OCI-LY7 (cell line): ENCODE measurements at regions not wholly inside any gene's neighbourhood (a gene's known extent, or its start where the extent isn't known, plus 50 kb on each side); places are given as distances from the start of the nearest gene placed in this dataset.

Source experiments
- BruUV-seq: library from RNA; stranded (reverse); fragments of 400-500 nt; replicated peaks from 2 replicates; lab custom pipeline; 2021; lab: Mats Ljungman, UMichigan
- CTCF ChIA-PET: fragments of 300-600 bp; sonication (Branson Sonifier 250); formaldehyde crosslinking; loops from one replicate; lab custom pipeline; 2022; ENCODE audit warnings: antibody characterized with exemption; ENCODE audit not compliant: unreplicated experiment; lab: Charles Lee
- POLR2A ChIA-PET: fragments of 300-600 bp; sonication (Branson Sonifier 250); formaldehyde crosslinking; loops from one replicate; lab custom pipeline; 2022; ENCODE audit warnings: antibody characterized with exemption; lab: Charles Lee
- DNase-seq: peaks from one replicate; pipeline ENCODE4 v3.0.0-alpha.2; 2015; ENCODE audit warnings: low spot score
- H2AFZ ChIP-seq: fragments of 200-600 bp; sonication (generic), shearing (Covaris generic); 2 replicates; pipeline ENCODE4 v1.6.1; 2014; ENCODE audit warnings: mild to moderate bottlenecking, antibody characterized with exemption, low read length, moderate library complexity
- H3K27ac ChIP-seq: fragments of 200-600 bp; sonication (generic); 2 replicates; pipeline ENCODE4 v1.5.1; 2014; ENCODE audit warnings: mixed run types, low read depth, mild to moderate bottlenecking, moderate library complexity, low read length, inconsistent platforms; ENCODE audit not compliant: poor library complexity, severe bottlenecking
- H3K36me3 ChIP-seq: fragments of 200-600 bp; sonication (generic); 2 replicates; pipeline ENCODE4 v1.6.1; 2014; ENCODE audit warnings: mild to moderate bottlenecking, antibody characterized with exemption, low read length, moderate library complexity, mixed read lengths; ENCODE audit not compliant: insufficient read depth
- H3K4me1 ChIP-seq: fragments of 200-600 bp; sonication (generic); 2 replicates; pipeline ENCODE4 v1.5.1; 2014; ENCODE audit warnings: mild to moderate bottlenecking, low read length; ENCODE audit not compliant: insufficient read depth, poor library complexity, severe bottlenecking
- H3K4me2 ChIP-seq: fragments of 200-600 bp; sonication (generic); 2 replicates; pipeline ENCODE4 v1.6.1; 2014; ENCODE audit warnings: mild to moderate bottlenecking, low read length
- H3K4me3 ChIP-seq: fragments of 200-600 bp; sonication (generic); 2 replicates; pipeline ENCODE4 v1.5.1; 2014; ENCODE audit warnings: mild to moderate bottlenecking, low read depth, low read length; ENCODE audit not compliant: poor library complexity, severe bottlenecking
- H3K79me2 ChIP-seq: fragments of 200-600 bp; sonication (generic); 2 replicates; pipeline ENCODE4 v1.6.1; 2016; ENCODE audit warnings: low read depth, mild to moderate bottlenecking, low read length, moderate library complexity, mixed read lengths; ENCODE audit not compliant: insufficient read depth
- H3K9me2 ChIP-seq: fragments of 200-600 bp; sonication (generic); 2 replicates; pipeline ENCODE4 v1.6.1; 2016; ENCODE audit warnings: mild to moderate bottlenecking, low read length, mixed read lengths; ENCODE audit not compliant: insufficient read depth
- H3K9me3 ChIP-seq: fragments of 200-600 bp; sonication (generic); 2 replicates; pipeline ENCODE4 v1.6.1; 2014; ENCODE audit warnings: mild to moderate bottlenecking, mixed run types, low read length, mixed read lengths
- H4K20me1 ChIP-seq: fragments of 200-600 bp; sonication (generic); 2 replicates; pipeline ENCODE4 v1.6.1; 2014; ENCODE audit warnings: mild to moderate bottlenecking, antibody characterized with exemption, low read length, moderate library complexity, mixed read lengths; ENCODE audit not compliant: insufficient read depth
- CTCF ChIP-seq: fragments of 200-600 bp; sonication (generic); conservative IDR thresholded peaks from 2 replicates; pipeline ENCODE4 v1.5.1; 2014; ENCODE audit warnings: mild to moderate bottlenecking, antibody characterized with exemption, low read length, moderate library complexity, mixed read lengths
- EZH2phosphoT487 ChIP-seq: fragments of 200-600 bp; sonication (generic); IDR thresholded peaks from 2 replicates; pipeline ENCODE4 v1.6.1; 2018; ENCODE audit warnings: low read depth, borderline replicate concordance, mild to moderate bottlenecking, mixed run types, antibody characterized with exemption, low read length, moderate library complexity, mixed read lengths
- intact Hi-C: fragments of 100-400 bp; cut with micrococcal nuclease; formaldehyde crosslinking; loops from one replicate; pipeline ENCODE4 v1.10.0; 2022; ENCODE audit not compliant: unreplicated experiment

DNA sequence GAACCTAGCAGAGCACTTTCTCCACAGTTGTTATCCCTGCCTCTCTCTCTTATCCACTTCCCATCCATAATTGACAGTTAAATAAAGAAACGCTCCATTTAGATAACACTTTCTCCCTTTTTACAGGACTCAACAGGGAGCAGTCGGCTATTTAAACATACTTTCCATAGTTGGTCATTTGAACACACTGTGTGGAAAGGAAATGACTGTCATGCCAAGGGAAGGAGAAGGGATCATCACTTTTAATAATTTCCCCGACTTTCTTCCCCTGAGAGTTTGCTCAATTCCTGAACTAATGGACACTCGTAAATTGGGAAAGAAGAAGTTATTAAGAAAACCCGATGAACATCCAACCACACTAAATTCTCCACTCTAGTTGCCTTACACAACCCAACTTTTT, 400.8 kb upstream of the PTGER4 start:
- Histone ChIP-seq H2AFZ (no peak overlapping the region), H3K9me2 (no peaks in the 10 kb centered on the region), H3K27ac (no peak overlapping the region), H3K79me2 (no peaks in the 10 kb centered on the region), H3K4me3 (no peak overlapping the region), H3K4me1 (no peaks in the 10 kb centered on the region), H4K20me1 (no peaks in the 10 kb centered on the region), H3K36me3 (no peaks in the 10 kb centered on the region), H3K4me2 (no peak overlapping the region), H3K9me3 (no peaks in the 10 kb centered on the region)
- intact Hi-C loops = no loop called here
- POLR2A ChIA-PET = interaction anchor here (0.6 kb wide), 1 partner anchor 15 kb away, joined by 5 read pairs; no protein-coding TSS in a partner anchor
- BruUV-seq = no TSS peak
- DNase-seq = no peak
- CTCF ChIA-PET = no interaction called here
- TF ChIP-seq CTCF (no peak), EZH2phosphoT487 (no peak)

DNA sequence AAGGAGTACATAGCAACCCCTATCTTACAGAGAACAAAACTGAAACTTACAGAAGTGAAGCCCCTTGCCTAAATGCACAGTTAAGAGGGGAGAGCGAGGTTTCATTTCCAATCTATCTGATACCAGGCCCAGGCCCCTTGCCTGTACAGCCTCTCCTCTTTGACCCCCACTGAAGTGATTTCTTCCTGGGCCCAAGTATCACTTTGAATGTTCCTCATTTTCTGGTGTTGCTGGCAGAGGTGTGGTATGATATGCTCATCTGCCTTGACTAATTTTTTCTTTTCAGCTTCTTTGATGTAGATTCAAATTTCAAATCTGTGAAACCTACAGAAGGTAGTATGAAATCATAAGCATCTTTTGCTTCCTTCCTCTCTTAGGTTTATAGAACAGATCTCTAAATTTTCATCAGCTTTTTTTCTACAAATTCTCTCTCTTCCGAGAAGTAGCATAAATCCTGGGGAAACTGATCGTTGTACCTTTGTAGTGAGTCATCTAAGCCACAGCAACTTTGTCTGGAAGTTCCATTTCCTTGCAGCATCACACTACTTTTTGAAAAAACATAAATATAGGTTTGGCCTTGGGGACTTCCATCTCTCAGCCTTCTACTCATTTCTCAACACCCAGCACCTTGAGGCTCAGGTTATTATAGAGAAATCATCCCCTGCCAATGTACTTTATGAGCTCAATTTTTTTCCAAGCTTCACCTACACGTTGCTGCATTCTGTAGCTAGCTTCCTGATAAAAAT, 402.4 kb upstream of the PTGER4 start:
- Histone ChIP-seq H3K9me2 (no peaks in the 10 kb centered on the region), H3K4me2 (no peak overlapping the region), H3K4me1 (no peaks in the 10 kb centered on the region), H3K4me3 (no peak overlapping the region), H2AFZ (no peak overlapping the region), H4K20me1 (no peaks in the 10 kb centered on the region), H3K36me3 (no peaks in the 10 kb centered on the region), H3K79me2 (no peaks in the 10 kb centered on the region), H3K9me3 (no peaks in the 10 kb centered on the region), H3K27ac (no peak overlapping the region)
- TF ChIP-seq CTCF (no peak), EZH2phosphoT487 (no peak)
- intact Hi-C loops = no loop called here
- ChIA-PET POLR2A (interaction anchor here (0.6 to 1.2 kb wide), 3 partner anchors 19 to 970 kb away, joined by 3 to 6 read pairs (median 3); no protein-coding TSS in a partner anchor), CTCF (interaction anchor here (0.6 kb wide), 1 partner anchor 288 kb away, joined by 3 read pairs; no protein-coding TSS in a partner anchor)
- no TSS peak for BruUV-seq
- DNase-seq = no peak
